GM18873 (cell line): ENCODE measurements at regions not wholly inside any gene's neighbourhood (a gene's known extent, or its start where the extent isn't known, plus 50 kb on each side); places are given as distances from the start of the nearest gene placed in this dataset.

Experiments
- ATAC-seq: cut with Tn5 transposase; IDR thresholded peaks from one replicate; pipeline ENCODE4 v1.9.1; 2021; ENCODE audit warnings: mild to moderate bottlenecking, moderate library complexity, moderate number of reproducible peaks; ENCODE audit not compliant: unreplicated experiment, low FRiP score

- no peak for ATAC-seq
Measured at GRCh38 chr17:5783269-5783668, 199.0 kb upstream of the NLRP1 start.

DNA sequence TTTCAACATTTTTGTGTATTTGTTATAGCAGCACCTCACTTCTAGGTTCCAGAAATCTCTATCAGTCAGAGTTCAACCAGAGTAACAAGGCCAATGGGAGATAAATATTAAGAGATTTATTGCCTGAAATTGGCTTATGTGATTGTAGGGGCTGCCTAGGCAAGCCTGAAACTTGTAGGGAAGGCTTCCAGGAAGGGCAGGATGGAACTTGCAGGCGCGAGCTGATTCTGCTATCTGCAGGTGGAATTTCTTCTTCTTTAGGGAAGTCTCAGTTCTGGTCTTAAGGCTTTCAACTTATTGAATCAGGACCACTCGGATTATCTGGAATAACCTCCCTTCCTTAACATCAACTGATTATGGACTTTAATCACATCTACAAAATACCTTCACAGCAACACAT is 199.5 kb upstream of the NLRP1 start:
- ATAC-seq: no peak

DNA sequence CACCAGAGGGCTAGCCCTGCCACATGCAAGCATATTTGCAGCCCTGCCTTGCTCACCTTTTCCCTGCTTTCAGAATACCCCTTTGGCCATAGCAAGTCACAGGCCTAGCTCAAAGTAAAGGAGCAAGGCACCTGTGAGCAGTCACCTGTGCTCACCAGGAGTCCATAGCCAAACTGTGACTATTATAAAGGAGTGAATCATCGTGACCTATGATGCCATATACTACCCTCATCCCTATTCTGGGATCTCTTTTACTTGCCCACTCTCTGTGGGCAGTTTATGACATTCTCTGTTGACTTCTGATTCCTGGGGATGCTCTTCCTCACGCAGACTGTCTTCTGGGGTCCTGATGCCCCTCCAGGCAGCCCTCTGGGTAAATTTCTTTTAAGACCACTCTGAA is 200.5 kb upstream of the NLRP1 start:
- ATAC-seq: no peak

- no peak for ATAC-seq
Measured at GRCh38 chr17:5785338-5785737, 201.0 kb upstream of the NLRP1 start.

GRCh38 chr17:5785867-5786509 is 201.7 kb upstream of the NLRP1 start:
- ATAC-seq: peak; percentile 56

DNA sequence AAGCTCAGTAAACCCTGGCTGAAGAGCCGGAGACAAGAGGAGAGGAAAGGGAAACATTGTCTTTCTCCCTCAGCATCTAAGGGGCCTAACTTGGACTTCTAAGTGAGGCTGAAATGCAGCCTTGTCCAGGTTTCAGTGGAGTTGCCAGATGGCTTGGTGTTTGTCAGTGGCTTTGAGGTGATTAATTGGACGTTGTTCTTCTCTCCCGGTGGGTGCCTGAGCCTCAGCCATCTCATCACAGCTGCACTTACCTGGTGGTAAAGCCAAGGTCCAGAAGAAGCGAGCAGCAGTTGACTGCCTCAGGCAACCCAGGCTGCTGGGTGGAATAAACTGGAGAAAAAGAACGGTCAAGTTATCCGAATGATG is 202.2 kb upstream of the NLRP1 start:
- ATAC-seq: no peak

DNA sequence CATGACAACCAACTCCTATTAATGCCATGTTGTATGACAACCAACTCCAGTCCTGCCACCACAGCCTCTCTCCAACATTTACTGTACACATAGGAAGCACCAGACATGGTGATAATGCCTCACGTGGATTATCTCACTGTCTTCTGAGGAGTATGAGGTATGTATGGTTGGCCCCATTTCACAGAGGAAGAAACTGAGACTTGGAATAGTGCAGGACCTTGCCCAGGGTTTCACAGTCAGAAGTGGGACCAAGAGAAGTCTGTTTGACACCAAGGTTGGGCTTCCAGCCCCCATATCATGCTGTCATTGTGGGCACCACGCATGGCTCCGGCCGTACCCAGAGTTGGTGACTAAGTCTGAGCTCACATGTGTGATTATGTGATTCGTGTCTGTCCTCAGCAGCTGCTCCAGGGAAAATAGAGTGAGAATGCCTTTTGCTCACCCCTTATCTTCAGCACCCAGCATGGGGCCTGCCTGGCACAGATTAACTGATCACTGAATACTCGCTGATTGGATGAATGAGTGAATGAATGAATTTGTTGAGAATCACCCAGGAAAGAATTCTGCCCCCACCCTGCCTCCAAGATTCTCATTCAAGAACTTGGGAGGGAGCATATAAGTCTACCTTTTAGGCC is 204.1 kb upstream of the NLRP1 start:
- ATAC-seq: no peak

DNA sequence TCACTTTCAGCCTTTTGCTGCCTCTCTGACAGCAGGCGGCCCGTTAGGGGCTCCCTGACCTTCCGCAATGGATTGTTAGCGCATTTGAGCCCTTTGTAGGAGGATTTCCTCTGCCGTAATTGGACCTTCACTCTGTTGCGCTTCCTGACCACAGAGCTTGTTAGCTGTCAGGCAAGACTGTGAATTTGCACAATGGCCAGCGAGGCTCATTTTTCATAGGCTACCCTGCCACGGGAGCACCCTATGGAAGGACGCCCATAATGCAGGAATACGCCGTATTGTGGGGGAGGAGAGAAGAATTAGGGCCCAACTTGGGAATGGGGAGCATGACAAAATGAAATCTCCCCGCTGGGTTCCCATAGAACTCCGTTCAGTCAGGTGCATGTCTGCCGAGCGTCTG is 205.2 kb upstream of the NLRP1 start:
- no peak for ATAC-seq

DNA sequence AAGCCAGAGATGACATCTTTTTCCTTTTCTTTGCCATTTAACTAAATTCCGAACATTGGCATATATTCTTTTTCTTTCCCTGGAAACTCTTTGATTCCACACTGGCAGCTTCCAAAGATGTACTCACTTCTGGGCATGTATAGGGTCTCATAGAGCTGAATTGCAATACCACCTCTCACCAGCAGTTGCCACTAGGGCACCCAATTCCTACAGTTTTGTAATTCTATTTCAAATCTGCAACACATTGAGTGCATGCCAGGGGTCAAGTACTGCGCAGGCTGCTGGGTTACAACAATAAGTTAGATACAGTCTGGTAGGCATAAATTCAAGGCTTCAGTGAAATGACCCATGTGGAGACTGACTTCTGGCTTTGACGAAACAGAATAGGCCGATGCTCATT is 208.8 kb upstream of the NLRP1 start:
- ATAC-seq: no peak

- no peak for ATAC-seq
Measured at GRCh38 chr17:5793899-5794298, 209.6 kb upstream of the NLRP1 start.

- no peak for ATAC-seq
Measured at GRCh38 chr17:5794385-5794784, 210.1 kb upstream of the NLRP1 start.

DNA sequence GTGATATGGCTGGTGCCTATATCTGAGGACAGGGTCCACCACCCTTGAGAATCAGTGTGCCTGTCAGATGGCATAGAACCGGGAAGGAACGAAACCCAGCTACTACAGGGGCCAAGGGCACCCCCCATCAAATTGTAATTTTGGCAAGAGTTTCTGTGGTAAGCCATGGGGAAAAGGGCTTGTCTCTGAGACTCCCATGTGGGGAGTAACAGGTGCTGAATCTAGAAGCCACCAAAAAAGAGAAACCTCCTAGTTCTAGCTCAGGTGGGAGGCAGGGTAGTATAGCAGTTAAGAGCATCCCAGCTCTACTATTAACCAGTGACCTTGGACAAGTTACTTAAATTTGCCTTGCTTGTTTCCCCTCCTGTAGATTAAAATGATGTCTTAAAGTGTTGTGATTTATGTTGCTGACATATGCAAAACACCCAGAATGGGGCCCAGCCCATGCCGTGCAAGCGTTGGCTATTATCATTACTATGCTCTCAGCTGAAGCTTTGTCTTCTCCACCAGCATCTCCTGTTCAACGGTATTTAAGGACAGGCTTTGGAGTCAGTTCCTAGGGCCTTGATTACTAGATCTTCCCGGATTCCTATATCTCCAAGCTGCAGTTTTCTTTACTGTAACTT is 210.7 kb upstream of the NLRP1 start:
- ATAC-seq: no peak

DNA sequence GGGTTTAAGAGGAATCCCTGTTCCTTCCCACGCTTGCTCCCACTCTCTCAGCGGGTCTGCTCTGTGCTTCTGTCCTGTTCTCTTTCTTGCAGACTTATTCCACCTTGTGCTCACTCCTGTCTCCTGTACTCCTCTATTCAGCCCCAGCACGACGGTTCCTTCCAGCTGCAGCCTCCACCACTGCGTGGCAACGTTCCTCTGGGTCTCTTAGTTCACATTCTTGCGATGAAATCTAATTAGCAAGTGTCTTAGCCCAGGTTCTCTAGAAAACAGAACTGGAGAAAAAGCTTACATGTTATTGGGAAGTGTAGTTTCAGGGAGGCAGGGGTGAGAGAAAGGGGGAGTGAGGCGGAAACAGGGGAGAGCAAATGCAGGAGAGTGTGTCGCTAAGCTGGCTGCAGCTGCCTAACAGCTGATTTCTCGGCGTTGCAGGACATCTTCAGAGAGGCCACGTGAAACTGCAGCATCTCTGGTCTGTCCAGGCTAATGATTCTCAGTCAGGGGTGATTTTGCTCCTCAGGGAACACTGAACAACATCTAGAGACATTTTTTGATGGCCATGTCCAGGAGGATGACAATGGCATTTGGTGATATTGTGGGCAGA is 213.2 kb upstream of the NLRP1 start:
- ATAC-seq: no peak

DNA sequence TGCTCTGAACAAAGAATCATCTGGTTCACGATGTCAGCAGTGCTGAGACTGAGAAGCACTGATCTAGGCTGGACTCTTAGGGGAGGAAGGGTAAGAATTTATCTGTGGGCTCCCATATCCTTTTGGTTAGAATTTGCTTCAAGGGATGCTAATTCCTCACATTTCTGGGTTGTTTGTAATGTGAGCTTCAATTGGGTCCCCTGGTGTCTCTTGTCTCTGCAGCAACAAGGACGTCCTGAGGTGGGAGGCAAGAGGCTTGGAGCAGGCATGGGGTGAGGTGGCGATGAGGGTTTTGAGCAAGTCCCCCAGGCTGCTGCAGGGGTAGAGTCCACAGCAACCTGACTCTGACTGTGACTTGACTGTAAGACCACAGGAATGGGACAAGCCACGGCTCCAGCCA is 213.8 kb upstream of the NLRP1 start:
- no peak for ATAC-seq

- ATAC-seq: no peak
Measured at GRCh38 chr17:5800131-5800530, 215.8 kb upstream of the NLRP1 start.

DNA sequence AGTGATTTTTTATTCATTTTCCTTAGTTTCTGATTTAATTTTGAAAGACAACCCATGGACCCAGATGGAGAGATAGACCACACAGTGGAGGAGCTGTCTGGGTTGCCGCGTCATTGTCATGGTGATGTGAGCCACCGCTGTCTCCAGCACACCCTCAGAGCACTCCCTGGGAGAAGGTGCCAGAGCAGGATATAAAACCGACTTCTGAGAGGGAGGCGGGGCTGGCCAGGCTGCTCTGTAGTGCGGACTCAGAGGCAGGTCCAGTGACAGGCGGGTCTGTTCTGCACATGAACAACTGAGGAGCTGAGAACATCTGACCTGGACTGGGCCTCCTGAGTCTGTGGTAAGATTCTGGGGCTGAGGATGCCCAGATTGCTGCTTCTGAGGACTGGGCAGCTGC is 216.3 kb upstream of the NLRP1 start:
- ATAC-seq: no peak

DNA sequence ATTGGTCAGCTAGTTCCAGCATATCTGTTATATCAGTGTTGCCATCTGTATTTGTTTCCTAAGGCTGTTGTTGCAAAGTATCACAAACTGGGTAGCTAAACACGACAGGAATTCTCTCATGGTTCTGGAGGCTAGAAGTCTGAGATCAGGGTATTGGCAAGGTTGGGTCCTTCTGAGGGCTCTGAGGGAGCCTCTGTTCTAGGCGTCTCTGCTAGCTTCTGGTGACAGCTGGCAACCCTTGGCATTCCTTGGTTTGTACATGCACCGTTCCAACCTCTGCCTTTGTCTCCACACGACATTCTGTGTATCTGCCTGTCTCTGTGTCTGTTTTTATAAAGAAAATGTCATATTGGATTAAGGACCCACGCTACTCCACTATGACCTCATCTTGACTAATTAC is 219.9 kb upstream of the NLRP1 start:
- ATAC-seq: no peak

GRCh38 chr17:5809056-5809455 is 224.7 kb upstream of the NLRP1 start:
- no peak for ATAC-seq

DNA sequence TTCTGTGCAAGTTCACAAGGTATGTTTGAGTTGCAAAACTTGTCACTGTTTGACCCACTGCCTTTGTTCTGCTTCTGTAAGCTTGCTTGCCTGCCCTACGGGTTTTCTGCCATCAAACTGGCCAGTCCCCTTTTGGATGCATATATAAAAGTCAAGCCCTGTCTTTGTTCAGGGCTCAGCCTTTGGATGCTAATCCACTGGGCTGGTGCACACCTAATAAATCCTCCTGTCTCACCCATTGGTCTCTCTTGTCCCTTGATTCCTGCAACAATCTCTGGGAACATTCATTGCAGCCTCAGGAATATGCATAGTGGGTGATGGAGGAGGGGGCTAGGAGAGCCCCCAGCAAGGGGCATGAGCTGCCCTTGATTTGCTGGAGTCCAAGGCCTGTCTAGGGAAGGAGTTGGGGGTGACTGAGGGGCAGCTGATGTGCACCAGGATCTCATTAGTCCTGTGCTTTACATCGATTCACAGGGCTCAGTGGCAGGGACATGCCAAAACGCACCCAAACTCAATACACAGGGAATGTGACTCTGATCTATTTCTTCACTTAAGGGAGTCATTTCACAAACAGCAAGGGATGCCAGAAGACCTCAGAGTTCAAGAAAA is 225.4 kb upstream of the NLRP1 start:
- ATAC-seq: no peak

DNA sequence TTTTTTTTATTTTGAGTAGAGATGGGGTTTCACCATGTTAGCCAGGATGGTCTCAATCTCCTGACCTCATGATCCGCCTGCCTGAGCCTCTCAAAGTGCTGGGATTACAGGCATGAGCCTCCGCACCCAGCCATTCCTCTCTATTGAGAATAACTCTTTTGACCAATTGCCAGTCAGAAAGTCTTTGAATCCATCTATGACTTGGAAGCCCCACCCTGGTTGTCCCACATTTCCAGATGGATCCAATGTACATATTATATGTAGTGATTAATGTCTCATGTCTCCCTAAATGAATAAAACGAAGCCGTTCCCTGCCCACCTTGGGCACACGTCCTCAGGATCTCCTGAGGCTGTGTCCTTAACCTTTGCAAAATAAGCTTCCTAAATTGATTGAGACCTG is 228.3 kb upstream of the NLRP1 start:
- ATAC-seq: no peak

DNA sequence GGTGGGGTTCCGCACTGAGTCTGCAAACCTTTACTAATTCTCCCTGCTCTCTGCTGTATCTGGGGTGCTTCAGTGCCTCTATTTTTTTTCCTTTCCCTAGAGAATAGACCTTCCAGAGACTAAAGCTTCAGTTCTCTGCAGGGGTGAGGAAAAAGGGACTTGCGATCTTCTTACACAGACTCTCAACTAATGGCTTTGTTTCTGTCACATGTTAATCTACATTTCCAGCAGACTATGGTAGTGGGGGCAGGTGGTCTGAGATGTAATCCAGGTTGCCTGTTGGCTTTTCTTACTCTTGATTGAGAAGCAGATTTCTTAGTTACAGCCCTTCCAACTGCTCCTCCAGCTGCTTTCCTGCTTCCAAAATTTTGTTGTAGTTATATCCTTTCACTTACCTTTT is 229.0 kb upstream of the NLRP1 start:
- no peak for ATAC-seq
